HFFc6 (cell line): ENCODE measurements at regions not wholly inside any gene's neighbourhood (a gene's known extent, or its start where the extent isn't known, plus 50 kb on each side); places are given as distances from the start of the nearest gene placed in this dataset.

Experiments used
- DNase-seq: peaks from one replicate; pipeline ENCODE4 v3.0.0-alpha.2; 2018
- H3K27ac Mint-ChIP-seq: 2 replicates; pipeline ENCODE4 v1.8.0; 2020; ENCODE audit warnings: mild to moderate bottlenecking, mixed read lengths
- H3K27me3 Mint-ChIP-seq: 2 replicates; pipeline ENCODE4 v1.8.0; 2021; ENCODE audit warnings: mild to moderate bottlenecking, moderate library complexity, mixed read lengths; ENCODE audit not compliant: insufficient read depth
- H3K36me3 Mint-ChIP-seq: 2 replicates; pipeline ENCODE4 v1.8.0; 2021; ENCODE audit warnings: low read depth, mixed read lengths
- H3K4me1 Mint-ChIP-seq: 2 replicates; pipeline ENCODE4 v1.8.0; 2020; ENCODE audit warnings: low read depth, mixed read lengths
- H3K4me3 Mint-ChIP-seq: 2 replicates; pipeline ENCODE4 v1.8.0; 2020; ENCODE audit warnings: mild to moderate bottlenecking, moderate library complexity, mixed read lengths
- H3K9me3 Mint-ChIP-seq: 2 replicates; pipeline ENCODE4 v1.8.0; 2020; ENCODE audit warnings: mild to moderate bottlenecking, mixed read lengths
- TF ChIP-seq, protein P1 (sequence below): fragments of 200-600 bp; sonication (generic); IDR thresholded peaks from 2 replicates; pipeline ENCODE4 v1.5.0; 2021; ENCODE audit warnings: antibody characterized with exemption, mild to moderate bottlenecking

DNA sequence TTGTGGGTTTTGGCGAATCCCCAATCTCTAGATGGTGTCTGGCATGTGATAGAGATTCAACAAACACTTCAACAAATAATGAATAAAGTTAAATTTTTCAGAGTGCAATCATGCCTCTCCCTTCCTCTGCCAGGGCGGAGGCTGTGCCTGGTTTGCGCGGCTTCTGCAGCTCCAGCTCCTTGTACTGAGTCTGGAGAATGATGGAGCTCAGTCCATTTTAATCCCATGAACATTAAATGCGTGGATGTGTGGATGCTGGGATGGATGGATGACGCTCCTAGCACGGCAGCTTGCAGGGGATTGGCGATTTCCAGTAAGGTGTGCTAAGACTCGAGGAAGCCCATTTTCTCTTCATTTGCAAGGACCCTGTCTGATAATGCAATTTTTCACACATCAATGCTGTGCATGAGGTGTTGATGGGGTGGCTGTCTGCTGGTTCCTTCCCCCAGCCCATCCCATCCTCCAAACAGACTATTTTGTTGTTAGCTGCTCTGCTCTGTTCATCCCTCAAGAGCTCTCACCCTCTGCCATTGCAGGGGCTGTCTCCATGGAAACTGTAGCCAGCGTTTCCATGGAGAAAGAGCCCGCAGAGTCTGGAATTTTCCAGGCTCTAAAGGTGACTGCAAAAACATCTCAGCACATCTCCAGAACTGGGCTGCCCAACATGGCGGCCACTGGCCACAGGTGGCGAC is 92.6 kb upstream of the PEG3 start:
- Mint-ChIP-seq H3K27ac (no peak overlapping the region), H3K9me3 (peaks cover 84% of the 10 kb centered on the region), H3K27me3 (no peaks in the 10 kb centered on the region), H3K36me3 (peaks cover 6% of the 10 kb centered on the region; the same call in 1 of the 2 replicates), H3K4me3 (no peak overlapping the region), H3K4me1 (no peaks in the 10 kb centered on the region)
- no peak for DNase-seq
- TF ChIP-seq, protein P1, sequence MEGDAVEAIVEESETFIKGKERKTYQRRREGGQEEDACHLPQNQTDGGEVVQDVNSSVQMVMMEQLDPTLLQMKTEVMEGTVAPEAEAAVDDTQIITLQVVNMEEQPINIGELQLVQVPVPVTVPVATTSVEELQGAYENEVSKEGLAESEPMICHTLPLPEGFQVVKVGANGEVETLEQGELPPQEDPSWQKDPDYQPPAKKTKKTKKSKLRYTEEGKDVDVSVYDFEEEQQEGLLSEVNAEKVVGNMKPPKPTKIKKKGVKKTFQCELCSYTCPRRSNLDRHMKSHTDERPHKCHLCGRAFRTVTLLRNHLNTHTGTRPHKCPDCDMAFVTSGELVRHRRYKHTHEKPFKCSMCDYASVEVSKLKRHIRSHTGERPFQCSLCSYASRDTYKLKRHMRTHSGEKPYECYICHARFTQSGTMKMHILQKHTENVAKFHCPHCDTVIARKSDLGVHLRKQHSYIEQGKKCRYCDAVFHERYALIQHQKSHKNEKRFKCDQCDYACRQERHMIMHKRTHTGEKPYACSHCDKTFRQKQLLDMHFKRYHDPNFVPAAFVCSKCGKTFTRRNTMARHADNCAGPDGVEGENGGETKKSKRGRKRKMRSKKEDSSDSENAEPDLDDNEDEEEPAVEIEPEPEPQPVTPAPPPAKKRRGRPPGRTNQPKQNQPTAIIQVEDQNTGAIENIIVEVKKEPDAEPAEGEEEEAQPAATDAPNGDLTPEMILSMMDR: no peak

- Mint-ChIP-seq H3K27me3 (no peaks in the 10 kb centered on the region), H3K4me3 (no peak overlapping the region), H3K36me3 (peaks cover 3% of the 10 kb centered on the region; the same call in 1 of the 2 replicates), H3K4me1 (no peaks in the 10 kb centered on the region), H3K27ac (no peak overlapping the region), H3K9me3 (peaks cover 80% of the 10 kb centered on the region)
- no peak for DNase-seq
- TF ChIP-seq, protein P1: no peak
Observed at GRCh38 chr19:56934438-56935090, 94.0 kb upstream of the PEG3 start.

GRCh38 chr19:56939951-56940350 is 99.4 kb upstream of the PEG3 start:
- no peaks in the 10 kb centered on the region for H3K4me1 Mint-ChIP-seq
- H3K27me3 Mint-ChIP-seq: peaks cover 3% of the 10 kb centered on the region; the same call in 1 of the 2 replicates
- no peak for DNase-seq
- TF ChIP-seq, protein P1: no peak
- no peak overlapping the region for H3K4me3 Mint-ChIP-seq
- no peak overlapping the region for H3K27ac Mint-ChIP-seq
- peaks cover 69% of the 10 kb centered on the region for H3K9me3 Mint-ChIP-seq
- no peaks in the 10 kb centered on the region for H3K36me3 Mint-ChIP-seq

GRCh38 chr19:56942756-56943155 is 102.2 kb upstream of the PEG3 start:
- peaks cover 5% of the 10 kb centered on the region; the same call in 1 of the 2 replicates for H3K36me3 Mint-ChIP-seq
- no peaks in the 10 kb centered on the region for H3K4me1 Mint-ChIP-seq
- TF ChIP-seq, protein P1: no peak
- H3K27me3 Mint-ChIP-seq: peaks cover 3% of the 10 kb centered on the region; the same call in 1 of the 2 replicates
- no peak for DNase-seq
- H3K4me3 Mint-ChIP-seq: no peak overlapping the region
- H3K27ac Mint-ChIP-seq: no peak overlapping the region
- peaks cover 60% of the 10 kb centered on the region for H3K9me3 Mint-ChIP-seq

- no peaks in the 10 kb centered on the region for H3K4me1 Mint-ChIP-seq
- DNase-seq: no peak
- H3K9me3 Mint-ChIP-seq: peaks cover 74% of the 10 kb centered on the region
- no peak overlapping the region for H3K4me3 Mint-ChIP-seq
- H3K27me3 Mint-ChIP-seq: peaks cover 6% of the 10 kb centered on the region; the same call in 1 of the 2 replicates
- TF ChIP-seq, protein P1: no peak
- H3K27ac Mint-ChIP-seq: no peak overlapping the region
- peaks cover 14% of the 10 kb centered on the region for H3K36me3 Mint-ChIP-seq
Observed at GRCh38 chr19:56946159-56946558, 105.6 kb upstream of the PEG3 start.
